Sciatic nerve (tissue), 2 donors: ENCODE measurements at regions not wholly inside any gene's neighbourhood (a gene's known extent, or its start where the extent isn't known, plus 50 kb on each side); places are given as distances from the start of the nearest gene placed in this dataset.

ENCODE experiments used
- ATAC-seq: fragments of 200-7000 bp; cut with Tn5 transposase; one replicate; pipeline ENCODE4 v1.9.1; 2020; ENCODE audit warnings: mild to moderate bottlenecking, moderate library complexity
- DNase-seq: peaks from one replicate; pipeline ENCODE4 v3.0.0-alpha.2; 2020; ENCODE audit warnings: low spot score
- intact Hi-C: fragments of 100-400 bp; cut with DNase I; formaldehyde crosslinking; loops from one replicate; pipeline ENCODE4 v1.14.2; 2022
- donor health status: DM: no; HTN: no; CAD: no.
- donor health status: DM: no; HTN: no; CAD: no.

- intact Hi-C loops: no loop called here
- DNase-seq (no peak), ATAC-seq (peak; percentile 44)
Observed at GRCh38 chr4:14924076-14924811, 78.0 kb upstream of the CPEB2 start.

- DNase-seq (no peak), ATAC-seq (peak; percentile 41)
- intact Hi-C loops: no loop called here
Observed at GRCh38 chr4:14924812-14925344, 77.4 kb upstream of the CPEB2 start.

GRCh38 chr4:14925471-14925870 lies 76.8 kb upstream of the CPEB2 start:
- ATAC-seq: no peak
- intact Hi-C loops: no loop called here
- no peak for DNase-seq

GRCh38 chr4:14926368-14926767 lies 75.9 kb upstream of the CPEB2 start:
- intact Hi-C loops: no loop called here
- DNase-seq (no peak), ATAC-seq (no peak)

- ATAC-seq (no peak), DNase-seq (no peak)
- intact Hi-C loops: no loop called here
Observed at GRCh38 chr4:14928035-14928434, 74.2 kb upstream of the CPEB2 start.

- intact Hi-C loops: no loop called here
- ATAC-seq (no peak), DNase-seq (no peak)
Observed at GRCh38 chr4:14929669-14930068, 72.6 kb upstream of the CPEB2 start.

GRCh38 chr4:14934704-14935390 lies 67.4 kb upstream of the CPEB2 start:
- ATAC-seq (no peak), DNase-seq (no peak)
- intact Hi-C loops: no loop called here

- intact Hi-C loops: no loop called here
- DNase-seq (no peak), ATAC-seq (no peak)
Observed at GRCh38 chr4:14943749-14944148, 58.5 kb upstream of the CPEB2 start.

GRCh38 chr4:14952352-14952751 lies 49.9 kb upstream of the CPEB2 start:
- no peak for DNase-seq
- intact Hi-C loops: no loop called here
- ATAC-seq: no peak
